Sigmoid colon (tissue), 4 donors: ENCODE measurements at regions not wholly inside any gene's neighbourhood (a gene's known extent, or its start where the extent isn't known, plus 50 kb on each side); places are given as distances from the start of the nearest gene placed in this dataset.

Experiments
- CTCF ChIP-seq, 4 experiments: fragments of 450-650 bp in 3 of 4; fragments of 200-600 bp in 1 of 4; IDR thresholded peaks; one replicate each; pipeline ENCODE4 v1.5.1; 2016 to 2019; ENCODE audit warnings: antibody characterized with exemption in 4 of 4, mild to moderate bottlenecking in 3 of 4, moderate library complexity in 2 of 4
- POLR2A ChIP-seq, 2 donors: fragments of 450-650 bp; IDR thresholded peaks; one replicate each; pipeline ENCODE4 v1.6.1; 2016; ENCODE audit warnings: antibody characterized with exemption in 2 of 2, mild to moderate bottlenecking in 2 of 2, moderate library complexity in 2 of 2
- POLR2AphosphoS5 ChIP-seq, 4 donors: sonication (generic); formaldehyde crosslinking; IDR thresholded peaks; one replicate each; pipeline ENCODE4 v1.6.1; 2017; ENCODE audit warnings: antibody characterized with exemption in 4 of 4

- TF ChIP-seq CTCF (IDR thresholded peaks at IDR 0.05) (no peak), POLR2AphosphoS5 (IDR thresholded peaks at IDR 0.05) (no peak), POLR2A (IDR thresholded peaks at IDR 0.05) (no peak)
Measured at GRCh38 chr10:131722525-131723264, 178.1 kb upstream of the PPP2R2D start.
